Tibial artery (tissue), 4 donors: ENCODE measurements at regions not wholly inside any gene's neighbourhood (a gene's known extent, or its start where the extent isn't known, plus 50 kb on each side); places are given as distances from the start of the nearest gene placed in this dataset.

ENCODE experiments used
- DNase-seq, 2 donors: peaks; one replicate each; pipeline ENCODE4 v3.0.0-alpha.2; 2019
- H3K27ac ChIP-seq, 2 donors: fragments of 200-600 bp; sonication (generic) in 1 of 2; 1 replicate in 1 of 2; 2 replicates in 1 of 2; pipeline ENCODE4 v1.5.1; 2018 to 2019; ENCODE audit warnings: mild to moderate bottlenecking in 1 of 2
- H3K27me3 ChIP-seq, 2 donors: fragments of 200-600 bp; sonication (generic) in 1 of 2; one replicate each; pipeline versions ENCODE4 v1.5.1 to v1.6.0; 2016 to 2019
- H3K36me3 ChIP-seq, 3 donors: fragments of 200-600 bp; sonication (generic) in 2 of 3; one replicate each; pipeline ENCODE4 v1.5.1; 2016 to 2019; ENCODE audit warnings: mild to moderate bottlenecking in 2 of 3
- H3K4me1 ChIP-seq, 4 donors: fragments of 200-600 bp; sonication (generic) in 2 of 4; 1 replicate in 3 of 4; 2 replicates in 1 of 4; pipeline ENCODE4 v1.5.1; 2016 to 2019
- H3K4me3 ChIP-seq, 2 donors: fragments of 200-600 bp; sonication (generic) in 1 of 2; 1 replicate in 1 of 2; 2 replicates in 1 of 2; pipeline ENCODE4 v1.5.1; 2018 to 2019; ENCODE audit warnings: mild to moderate bottlenecking in 2 of 2
- H3K9me3 ChIP-seq, 3 donors: fragments of 200-600 bp; sonication (generic) in 1 of 3; one replicate each; pipeline ENCODE4 v1.5.1; 2016 to 2019
- CTCF ChIP-seq, 2 experiments: fragments of 200-600 bp in 1 of 2; fragments of 450-650 bp in 1 of 2; IDR thresholded peaks; one replicate each; pipeline ENCODE4 v1.5.1; 2017 to 2019; ENCODE audit warnings: antibody characterized with exemption in 2 of 2, mild to moderate bottlenecking in 1 of 2, moderate library complexity in 1 of 2
- intact Hi-C: fragments of 100-400 bp; cut with DNase I; formaldehyde crosslinking; loops from one replicate; pipeline ENCODE4 v1.15.0; 2023; ENCODE audit warnings: low total_unique reads

DNA sequence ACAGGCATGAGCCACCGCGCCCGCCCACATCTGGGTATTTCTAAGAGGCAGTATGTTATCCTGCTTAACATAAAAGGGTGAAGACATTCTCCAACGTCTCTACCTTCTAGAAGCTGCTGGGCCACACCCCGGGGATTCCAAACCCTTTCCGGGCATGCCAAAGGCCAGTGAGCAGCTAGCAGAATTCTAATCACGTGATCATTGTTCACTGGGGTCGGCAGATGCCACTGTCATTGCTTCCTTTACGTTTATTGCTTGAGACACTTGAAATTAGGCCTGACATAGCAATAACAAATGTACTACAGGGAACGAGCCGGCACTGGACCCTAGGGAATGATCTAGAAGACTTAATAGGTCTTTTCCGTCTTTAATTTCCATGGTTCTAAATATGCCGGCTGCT lies 141.2 kb upstream of the ZFHX3 start:
- TF ChIP-seq CTCF (IDR thresholded peaks at IDR 0.05), result no peak
- Histone ChIP-seq H3K27ac (no peak overlapping the region), H3K9me3 (no peaks in the 10 kb centered on the region), H3K36me3 (no peaks in the 10 kb centered on the region), H3K27me3 (no peaks in the 10 kb centered on the region), H3K4me1 (no peaks in the 10 kb centered on the region), H3K4me3 (no peak overlapping the region)
- DNase-seq, result no peak
- intact Hi-C loops, result no loop called here

- intact Hi-C loops, result no loop called here
- TF ChIP-seq CTCF (IDR thresholded peaks at IDR 0.05), result no peak
- H3K36me3 ChIP-seq, result no peaks in the 10 kb centered on the region
- H3K4me3 ChIP-seq, result no peak overlapping the region
- DNase-seq, result no peak
- no peaks in the 10 kb centered on the region for H3K4me1 ChIP-seq
- no peaks in the 10 kb centered on the region for H3K9me3 ChIP-seq
- no peaks in the 10 kb centered on the region for H3K27me3 ChIP-seq
- H3K27ac ChIP-seq, result no peak overlapping the region
Measured at GRCh38 chr16:73186752-73187601, 139.0 kb upstream of the ZFHX3 start.

DNA sequence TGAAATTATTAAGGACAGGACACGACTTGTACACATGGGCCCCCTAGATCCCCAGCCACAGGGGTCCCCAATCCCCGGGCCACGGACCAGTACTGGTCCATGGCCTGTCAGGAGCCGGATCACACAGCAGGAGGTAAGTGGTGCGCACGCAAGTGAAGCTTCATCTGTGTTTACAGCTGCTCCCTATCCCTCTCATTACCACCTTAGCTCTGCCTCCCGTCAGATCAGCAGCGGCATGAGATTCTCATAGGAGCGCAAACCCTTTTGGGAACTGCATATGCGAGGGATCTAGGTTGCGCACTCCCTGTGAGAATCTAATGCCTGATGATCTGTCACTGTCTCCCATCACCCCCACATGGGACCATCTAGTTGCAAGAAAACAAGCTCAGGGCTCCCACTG lies 137.8 kb upstream of the ZFHX3 start:
- Histone ChIP-seq H3K27ac (no peak overlapping the region), H3K9me3 (no peaks in the 10 kb centered on the region), H3K36me3 (no peaks in the 10 kb centered on the region), H3K27me3 (no peaks in the 10 kb centered on the region), H3K4me3 (no peak overlapping the region), H3K4me1 (peaks cover 0 to 2% (median 0%) of the 10 kb centered on the region in 4 donors)
- DNase-seq, result no peak
- TF ChIP-seq CTCF (IDR thresholded peaks at IDR 0.05), result no peak
- intact Hi-C loops, result no loop called here

- Histone ChIP-seq H3K9me3 (no peaks in the 10 kb centered on the region), H3K27me3 (no peaks in the 10 kb centered on the region), H3K27ac (peak overlapping the region in 1 of 2 donors; percentile 1), H3K4me3 (no peak overlapping the region), H3K36me3 (no peaks in the 10 kb centered on the region), H3K4me1 (peaks cover 0 to 17% (median 9%) of the 10 kb centered on the region in 4 donors)
- no peak for DNase-seq
- intact Hi-C loops, result no loop called here
- no peak for TF ChIP-seq CTCF (IDR thresholded peaks at IDR 0.05)
Measured at GRCh38 chr16:73183611-73184092, 135.7 kb upstream of the ZFHX3 start.

DNA sequence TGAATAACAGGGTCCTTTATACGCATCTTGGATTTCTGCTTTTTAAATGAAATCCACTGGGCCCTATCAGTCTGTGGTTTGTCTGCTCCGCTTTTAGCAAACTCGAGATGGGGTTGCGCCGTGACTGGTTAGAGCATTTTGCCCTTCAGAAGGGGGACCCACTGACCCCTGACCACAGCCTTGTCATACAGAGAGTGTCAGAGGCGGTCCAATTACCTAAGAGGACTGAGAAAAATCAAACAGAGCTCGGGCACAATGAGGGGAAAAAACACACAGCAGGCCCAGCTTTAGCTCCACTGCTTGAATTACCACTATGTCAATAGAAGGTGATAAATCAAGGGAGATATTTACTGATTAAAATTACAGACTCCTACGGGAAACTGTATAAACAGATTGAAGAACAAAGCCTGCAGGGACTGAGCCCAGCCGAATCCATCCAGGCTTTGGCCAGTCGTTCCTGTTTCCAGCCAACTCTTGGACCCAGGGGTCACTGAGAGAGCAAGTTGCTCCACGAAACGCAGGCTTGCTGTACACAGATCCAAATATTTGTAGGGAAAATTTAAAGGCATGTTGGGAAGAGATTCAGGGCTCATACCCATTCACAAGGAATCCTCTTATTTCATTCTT lies 131.9 kb upstream of the ZFHX3 start:
- TF ChIP-seq CTCF (IDR thresholded peaks at IDR 0.05), result no peak
- Histone ChIP-seq H3K27me3 (no peaks in the 10 kb centered on the region), H3K4me1 (peaks cover 0 to 24% (median 9%) of the 10 kb centered on the region in 4 donors), H3K36me3 (no peaks in the 10 kb centered on the region), H3K9me3 (no peaks in the 10 kb centered on the region), H3K4me3 (no peak overlapping the region), H3K27ac (peak overlapping the region; percentile 17 to 45)
- intact Hi-C loops, result loop anchor here (10.0 kb wide), 2 partner anchors 85 to 345 kb away; no protein-coding TSS in a partner anchor
- DNase-seq, result peak in 1 of 2 donors; percentile 51
